OCI-LY7 (cell line): ENCODE measurements at regions not wholly inside any gene's neighbourhood (a gene's known extent, or its start where the extent isn't known, plus 50 kb on each side); places are given as distances from the start of the nearest gene placed in this dataset.

Experiments used
- EZH2phosphoT487 ChIP-seq: fragments of 200-600 bp; sonication (generic); IDR thresholded peaks from 2 replicates; pipeline ENCODE4 v1.6.1; 2018; ENCODE audit warnings: low read depth, borderline replicate concordance, mild to moderate bottlenecking, mixed run types, antibody characterized with exemption, low read length, moderate library complexity, mixed read lengths
- TF ChIP-seq, protein P1 (sequence below): fragments of 200-600 bp; sonication (generic); conservative IDR thresholded peaks from 2 replicates; pipeline ENCODE4 v1.5.1; 2014; ENCODE audit warnings: mild to moderate bottlenecking, antibody characterized with exemption, low read length, moderate library complexity, mixed read lengths

DNA sequence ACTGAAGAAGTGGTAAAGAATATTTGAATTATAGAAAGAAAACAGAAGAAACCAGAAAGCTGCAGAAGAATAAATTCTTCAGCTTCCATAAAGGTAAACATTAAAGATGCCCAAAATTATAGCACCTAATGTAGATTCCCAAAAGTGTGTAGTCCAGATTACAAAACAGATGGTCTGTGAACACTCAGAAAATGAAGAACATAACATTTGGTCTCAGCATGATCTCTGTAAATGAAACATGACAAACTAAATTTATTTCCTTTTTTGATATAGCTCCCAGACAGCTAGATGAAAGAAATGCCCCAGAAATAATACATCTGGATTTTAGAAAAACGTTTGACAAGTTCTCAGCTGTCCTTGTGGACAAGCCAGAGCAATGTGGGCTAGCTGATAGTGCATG is 794.2 kb upstream of the NXPH2 start:
- TF ChIP-seq, protein P1, sequence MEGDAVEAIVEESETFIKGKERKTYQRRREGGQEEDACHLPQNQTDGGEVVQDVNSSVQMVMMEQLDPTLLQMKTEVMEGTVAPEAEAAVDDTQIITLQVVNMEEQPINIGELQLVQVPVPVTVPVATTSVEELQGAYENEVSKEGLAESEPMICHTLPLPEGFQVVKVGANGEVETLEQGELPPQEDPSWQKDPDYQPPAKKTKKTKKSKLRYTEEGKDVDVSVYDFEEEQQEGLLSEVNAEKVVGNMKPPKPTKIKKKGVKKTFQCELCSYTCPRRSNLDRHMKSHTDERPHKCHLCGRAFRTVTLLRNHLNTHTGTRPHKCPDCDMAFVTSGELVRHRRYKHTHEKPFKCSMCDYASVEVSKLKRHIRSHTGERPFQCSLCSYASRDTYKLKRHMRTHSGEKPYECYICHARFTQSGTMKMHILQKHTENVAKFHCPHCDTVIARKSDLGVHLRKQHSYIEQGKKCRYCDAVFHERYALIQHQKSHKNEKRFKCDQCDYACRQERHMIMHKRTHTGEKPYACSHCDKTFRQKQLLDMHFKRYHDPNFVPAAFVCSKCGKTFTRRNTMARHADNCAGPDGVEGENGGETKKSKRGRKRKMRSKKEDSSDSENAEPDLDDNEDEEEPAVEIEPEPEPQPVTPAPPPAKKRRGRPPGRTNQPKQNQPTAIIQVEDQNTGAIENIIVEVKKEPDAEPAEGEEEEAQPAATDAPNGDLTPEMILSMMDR: no peak
- no peak for TF ChIP-seq EZH2phosphoT487
